Suprapubic skin (tissue), 4 donors: ENCODE measurements at regions not wholly inside any gene's neighbourhood (a gene's known extent, or its start where the extent isn't known, plus 50 kb on each side); places are given as distances from the start of the nearest gene placed in this dataset.

ENCODE experiments used
- CTCF ChIP-seq, 2 donors: fragments of 200-600 bp in 1 of 2; fragments of 450-650 bp in 1 of 2; sonication (generic) in 1 of 2; IDR thresholded peaks; one replicate each; pipeline ENCODE4 v1.5.1; 2016 to 2019; ENCODE audit warnings: antibody characterized with exemption in 2 of 2, mild to moderate bottlenecking in 1 of 2, moderate library complexity in 1 of 2
- POLR2A ChIP-seq, 2 donors: fragments of 450-650 bp; IDR thresholded peaks; one replicate each; pipeline ENCODE4 v1.6.1; 2017; ENCODE audit warnings: antibody characterized with exemption in 2 of 2, mild to moderate bottlenecking in 2 of 2, moderate library complexity in 2 of 2
- POLR2AphosphoS5 ChIP-seq, 3 donors: sonication (generic); formaldehyde crosslinking; IDR thresholded peaks; one replicate each; pipeline ENCODE4 v1.6.1; 2017; ENCODE audit warnings: antibody characterized with exemption in 3 of 3

DNA sequence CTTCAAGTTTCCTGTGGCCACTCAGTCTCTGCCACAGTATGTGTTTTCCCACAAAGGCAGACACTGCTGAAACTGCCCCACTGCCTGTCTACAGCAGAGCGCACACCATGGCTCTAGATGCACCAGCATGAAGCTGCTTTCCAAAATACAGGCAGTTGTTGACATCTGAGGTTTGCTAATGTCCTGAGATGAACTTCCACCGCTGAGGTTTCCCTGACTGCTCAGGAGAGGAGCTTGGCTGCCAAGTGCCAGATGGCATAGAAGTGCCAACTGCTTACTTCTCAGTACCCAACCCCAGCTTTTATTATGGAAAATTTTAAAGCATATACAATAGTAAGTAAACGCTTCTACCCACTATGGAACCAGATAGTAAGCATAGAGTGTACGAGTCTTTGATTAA is 61.0 kb upstream of the EXOC1L start:
- TF ChIP-seq POLR2A (IDR thresholded peaks at IDR 0.05) (no peak), CTCF (IDR thresholded peaks at IDR 0.05) (no peak), POLR2AphosphoS5 (IDR thresholded peaks at IDR 0.05) (no peak)
